ENCODE measurements at regions not wholly inside any gene's neighbourhood (a gene's known extent, or its start where the extent isn't known, plus 50 kb on each side); places are given as distances from the start of the nearest gene placed in this dataset.

GRCh38 chr4:119921830-119922229 lies 144.8 kb downstream of the MAD2L1 start (continued):
- TF ChIP-seq CREM (IDR thresholded peaks at IDR 0.05; ENCODE audit: low read depth) (no peak), PBX3 (IDR thresholded peaks at IDR 0.05; ENCODE audit: insufficient replicate concordance, low read depth, low read length) (no peak), TCF12 (IDR thresholded peaks at IDR 0.05; ENCODE audit: low read depth, low read length) (no peak)

GRCh38 chr4:119906277-119906676 lies 160.4 kb downstream of the MAD2L1 start:
- Histone ChIP-seq H3K4me2 (ENCODE audit: control insufficient read depth, insufficient read depth) (no peak overlapping the region), H3K27ac (ENCODE audit: control insufficient read depth, insufficient read depth) (no peak overlapping the region), H3K79me2 (ENCODE audit: control insufficient read depth, insufficient read depth, low read length) (no peaks in the 10 kb centered on the region), H4K20me1 (ENCODE audit: control insufficient read depth, insufficient read depth) (no peaks in the 10 kb centered on the region), H3K4me1 (ENCODE audit: control insufficient read depth, insufficient read depth, low read length) (no peaks in the 10 kb centered on the region), H3K4me3 (no peak overlapping the region), H3K9ac (ENCODE audit: control insufficient read depth, insufficient read depth, low read length) (no peak overlapping the region), H2AFZ (ENCODE audit: control insufficient read depth, low read depth, low read length) (no peak overlapping the region), H3K36me3 (ENCODE audit: control insufficient read depth in 2 of 2, insufficient read depth in 2 of 2, low read length in 1 of 2) (no peaks in the 10 kb centered on the region), H3K27me3 (replicated peaks in 1 of 2; ENCODE audit: control insufficient read depth in 2 of 2, insufficient read depth in 2 of 2, low read length in 1 of 2) (no peaks in the 10 kb centered on the region), H3K9me3 (replicated peaks; ENCODE audit: control insufficient read depth, insufficient read depth, low read length) (no peaks in the 10 kb centered on the region)
- CTCF ChIA-PET: no interaction called here
- FAIRE-seq: no peak
- ATAC-seq: no peak
- WGBS (ENCODE audit: insufficient coverage, insufficient replicate concordance, low lambda C conversion rate, missing lambda C conversion rate): 56% methylated on average over 6 of the region's 6 CpGs
- in situ Hi-C loops (cut with MboI) (no loop called here), intact Hi-C loops (cut with micrococcal nuclease; ENCODE audit: unreplicated experiment) (no loop called here)
- POLR2A ChIA-PET: interaction anchor here (0.6 kb wide), 1 partner anchor 407 kb away, joined by 3 read pairs; no protein-coding TSS in a partner anchor
- DNase-seq (ENCODE audit: low read depth, low spot score): no peak
- TF ChIP-seq PRDM15 (CRISPR knock-in tag; IDR thresholded peaks at IDR 0.05): no peak
- TF ChIP-seq KAT2A (conservative IDR thresholded peaks at IDR 0.05; ENCODE audit: control insufficient read depth, low read depth, low read length): no peak
- TF ChIP-seq SMC3 (IDR thresholded peaks at IDR 0.05; ENCODE audit: borderline replicate concordance, low read length): no peak
- no peak for TF ChIP-seq CBX5 (IDR thresholded peaks at IDR 0.05; ENCODE audit: low read depth)
- TF ChIP-seq NFIC (IDR thresholded peaks at IDR 0.05; ENCODE audit: low read depth, low read length): no peak
- TF ChIP-seq MAX (IDR thresholded peaks at IDR 0.05; ENCODE audit: low read depth, low read length): no peak
- no peak for TF ChIP-seq SMARCA5 (IDR thresholded peaks at IDR 0.05)
- no peak for TF ChIP-seq EZH2 (IDR thresholded peaks at IDR 0.05; ENCODE audit: borderline replicate concordance, control insufficient read depth, low read depth, low read length)
- TF ChIP-seq KDM1A (IDR thresholded peaks at IDR 0.05; ENCODE audit: borderline replicate concordance): no peak
- BruUV-seq (replicated peaks): no TSS peak
- SMC1A ChIA-PET (ENCODE audit: uncharacterized antibody, unreplicated experiment): interaction anchor here (0.7 kb wide), 1 partner anchor 293 kb away, joined by 3 read pairs; no protein-coding TSS in a partner anchor
- RAD21 ChIA-PET (ENCODE audit: unreplicated experiment): no interaction called here

Measured in GM12878 (cell line).